ENCODE measurements at regions not wholly inside any gene's neighbourhood (a gene's known extent, or its start where the extent isn't known, plus 50 kb on each side); places are given as distances from the start of the nearest gene placed in this dataset.

DNA sequence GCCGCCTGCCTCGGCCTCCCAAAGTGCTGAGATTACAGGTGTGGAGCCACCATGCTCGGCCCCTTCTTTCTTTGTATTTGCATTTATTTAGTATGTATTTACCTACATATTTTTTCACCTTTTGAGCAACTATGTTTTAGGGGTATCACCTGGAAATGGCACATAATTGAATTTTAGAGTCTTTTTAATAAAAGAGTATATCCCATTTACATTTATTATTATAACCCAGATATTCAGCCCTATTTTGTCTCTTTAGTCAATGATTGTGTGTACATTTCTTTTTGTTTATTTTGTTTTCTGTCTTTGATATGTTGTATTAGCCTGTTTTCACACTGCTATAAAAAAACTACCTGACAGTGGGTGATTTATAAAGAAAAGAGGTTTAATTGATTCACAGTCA is 56.8 kb upstream of the CCND1 start (continued):
- TF ChIP-seq, protein P1, sequence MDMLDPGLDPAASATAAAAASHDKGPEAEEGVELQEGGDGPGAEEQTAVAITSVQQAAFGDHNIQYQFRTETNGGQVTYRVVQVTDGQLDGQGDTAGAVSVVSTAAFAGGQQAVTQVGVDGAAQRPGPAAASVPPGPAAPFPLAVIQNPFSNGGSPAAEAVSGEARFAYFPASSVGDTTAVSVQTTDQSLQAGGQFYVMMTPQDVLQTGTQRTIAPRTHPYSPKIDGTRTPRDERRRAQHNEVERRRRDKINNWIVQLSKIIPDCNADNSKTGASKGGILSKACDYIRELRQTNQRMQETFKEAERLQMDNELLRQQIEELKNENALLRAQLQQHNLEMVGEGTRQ (IDR thresholded peaks at IDR 0.05; ENCODE audit: borderline replicate concordance, low read depth, low read length): no peak
- TF ChIP-seq, protein P2, sequence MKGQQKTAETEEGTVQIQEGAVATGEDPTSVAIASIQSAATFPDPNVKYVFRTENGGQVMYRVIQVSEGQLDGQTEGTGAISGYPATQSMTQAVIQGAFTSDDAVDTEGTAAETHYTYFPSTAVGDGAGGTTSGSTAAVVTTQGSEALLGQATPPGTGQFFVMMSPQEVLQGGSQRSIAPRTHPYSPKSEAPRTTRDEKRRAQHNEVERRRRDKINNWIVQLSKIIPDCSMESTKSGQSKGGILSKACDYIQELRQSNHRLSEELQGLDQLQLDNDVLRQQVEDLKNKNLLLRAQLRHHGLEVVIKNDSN (IDR thresholded peaks at IDR 0.05; ENCODE audit: borderline replicate concordance, low read depth): no peak
- TF ChIP-seq TEAD4 (IDR thresholded peaks at IDR 0.05; ENCODE audit: borderline replicate concordance, insufficient read depth): no peak

DNA sequence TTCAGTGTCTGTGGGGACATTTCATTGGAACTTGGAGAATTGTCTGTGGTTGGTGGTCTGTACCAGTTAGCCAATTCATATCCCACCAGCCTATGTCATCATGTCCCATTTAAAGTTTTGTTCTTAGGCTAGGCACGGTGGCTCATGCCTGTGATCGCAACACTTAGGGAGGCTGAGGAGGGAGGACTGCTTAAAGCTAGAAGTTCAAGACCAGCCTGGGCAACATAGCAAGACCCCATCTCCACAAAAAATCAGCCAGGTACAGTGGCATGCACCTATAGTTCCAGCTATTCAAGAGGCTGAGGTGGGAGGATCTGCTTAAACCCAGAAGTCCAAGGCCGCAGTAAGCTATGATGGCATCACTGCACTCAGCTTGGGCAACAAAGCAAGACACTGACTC is 55.6 kb upstream of the CCND1 start:
- Histone ChIP-seq H4K20me1 (ENCODE audit: insufficient read depth) (no peaks in the 10 kb centered on the region), H3K4me1 (ENCODE audit: control insufficient read depth in 1 of 2, insufficient read depth in 2 of 2, low read depth in 1 of 2, low read length in 1 of 2) (peaks cover 0 to 19% of the 10 kb centered on the region in 2 experiments; a peak in 1 of 4 replicates), H3F3A (replicated peaks; ENCODE audit: insufficient read depth) (peaks cover 26% of the 10 kb centered on the region), H3K4me2 (no peak overlapping the region), H2AFZ (ENCODE audit: low read depth) (no peak overlapping the region), H3K4me3 (ENCODE audit: low read depth in 2 of 2, low read length in 1 of 2) (no peak overlapping the region), H3K79me2 (ENCODE audit: insufficient read depth) (no peaks in the 10 kb centered on the region), H3K36me3 (replicated peaks in 1 of 2; ENCODE audit: control insufficient read depth in 1 of 2, insufficient read depth in 2 of 2, low read length in 1 of 2) (peaks cover 0 to 6% of the 10 kb centered on the region in 2 experiments), H3K9me3 (0 out of 2 replicates have a peak, but pooled peaks cover 3% of the 10 kb centered on the region), H3K9me2 (no peaks in the 10 kb centered on the region), H3K27me3 (ENCODE audit: insufficient read depth) (no peaks in the 10 kb centered on the region), H3K9ac (no peak overlapping the region), H3K27ac (ENCODE audit: low read depth in 2 of 2, low read length in 1 of 2) (no peak overlapping the region)
- TF ChIP-seq, protein P2 (IDR thresholded peaks at IDR 0.05; ENCODE audit: borderline replicate concordance, low read depth): no peak
- TF ChIP-seq, protein P3, sequence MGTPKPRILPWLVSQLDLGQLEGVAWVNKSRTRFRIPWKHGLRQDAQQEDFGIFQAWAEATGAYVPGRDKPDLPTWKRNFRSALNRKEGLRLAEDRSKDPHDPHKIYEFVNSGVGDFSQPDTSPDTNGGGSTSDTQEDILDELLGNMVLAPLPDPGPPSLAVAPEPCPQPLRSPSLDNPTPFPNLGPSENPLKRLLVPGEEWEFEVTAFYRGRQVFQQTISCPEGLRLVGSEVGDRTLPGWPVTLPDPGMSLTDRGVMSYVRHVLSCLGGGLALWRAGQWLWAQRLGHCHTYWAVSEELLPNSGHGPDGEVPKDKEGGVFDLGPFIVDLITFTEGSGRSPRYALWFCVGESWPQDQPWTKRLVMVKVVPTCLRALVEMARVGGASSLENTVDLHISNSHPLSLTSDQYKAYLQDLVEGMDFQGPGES (IDR thresholded peaks at IDR 0.05; ENCODE audit: low read depth, low read length): no peak
- TF ChIP-seq FOXM1 (IDR thresholded peaks at IDR 0.05; ENCODE audit: low read depth) (no peak), RXRA (IDR thresholded peaks at IDR 0.05; ENCODE audit: borderline replicate concordance, low read depth) (no peak), POLR2AphosphoS5 (IDR thresholded peaks at IDR 0.05; ENCODE audit: low read depth, low read length) (no peak), JUND (IDR thresholded peaks at IDR 0.05) (no peak), RAD21 (IDR thresholded peaks at IDR 0.05; ENCODE audit: low read length) (no peak), ELF1 (IDR thresholded peaks at IDR 0.05) (no peak)
- 83% methylated on average over 3 of the region's 3 CpGs for WGBS (ENCODE audit: low lambda C conversion rate)
- ChIA-PET POLR2A (no interaction called here), CTCF (interaction anchor here (1.0 kb wide), 1 partner anchor 21 kb away, joined by 3 read pairs; no protein-coding TSS in a partner anchor)
- no peak for DNase-seq

DNA sequence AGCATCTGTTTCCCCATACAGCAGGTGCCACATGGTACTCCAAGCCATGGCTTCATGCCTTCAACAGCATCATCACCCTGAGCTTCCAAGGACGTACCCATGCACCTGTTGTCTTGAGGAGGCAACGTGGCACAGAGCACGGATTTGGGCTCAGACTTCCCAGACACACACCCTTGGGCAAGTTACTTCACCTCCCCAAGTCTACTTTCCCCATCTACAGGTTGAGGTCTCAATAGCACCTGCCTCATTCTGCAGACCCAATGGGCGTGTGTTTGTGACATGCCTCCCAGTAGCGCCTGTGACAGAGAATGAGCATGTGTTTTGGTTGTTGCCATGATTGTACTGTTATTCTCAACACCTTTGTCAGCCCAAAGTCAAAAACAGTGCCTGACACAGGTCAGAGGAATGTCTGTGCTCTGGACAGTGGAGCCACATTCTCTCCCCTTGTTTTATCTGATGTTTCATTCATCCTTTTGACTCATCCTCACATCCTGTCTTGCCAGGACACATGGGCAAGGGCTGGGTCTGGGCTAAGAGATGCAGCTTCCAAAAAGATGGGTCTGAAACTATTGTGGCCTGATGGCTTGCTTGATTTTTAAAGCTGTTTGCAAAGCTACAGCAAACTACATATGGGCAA is 53.4 kb upstream of the CCND1 start:
- peaks cover 0 to 6% of the 10 kb centered on the region in 2 experiments for H3K36me3 ChIP-seq (replicated peaks in 1 of 2; ENCODE audit: control insufficient read depth in 1 of 2, insufficient read depth in 2 of 2, low read length in 1 of 2)
- DNase-seq: no peak
- H3K9me2 ChIP-seq: no peaks in the 10 kb centered on the region
- H3K79me2 ChIP-seq (ENCODE audit: insufficient read depth): no peaks in the 10 kb centered on the region
- ChIA-PET CTCF (no interaction called here), POLR2A (no interaction called here)
- H3K4me1 ChIP-seq (ENCODE audit: control insufficient read depth in 1 of 2, insufficient read depth in 2 of 2, low read depth in 1 of 2, low read length in 1 of 2): peaks cover 0 to 19% of the 10 kb centered on the region in 2 experiments; a peak in 1 of 4 replicates
- peaks cover 31% of the 10 kb centered on the region for H3F3A ChIP-seq (replicated peaks; ENCODE audit: insufficient read depth)
- peak overlapping the region in 1 of 2 experiments; percentile 13; a peak in 1 of 4 replicates for H3K4me3 ChIP-seq (ENCODE audit: low read depth in 2 of 2, low read length in 1 of 2)
- H3K27ac ChIP-seq (ENCODE audit: low read depth in 2 of 2, low read length in 1 of 2): peak overlapping the region in 1 of 2 experiments; percentile 95; a peak in 2 of 4 replicates
- WGBS (ENCODE audit: low lambda C conversion rate): 71% methylated on average over 5 of the region's 5 CpGs
- H3K27me3 ChIP-seq (ENCODE audit: insufficient read depth): no peaks in the 10 kb centered on the region
- H4K20me1 ChIP-seq (ENCODE audit: insufficient read depth): no peaks in the 10 kb centered on the region
- peak overlapping the region; percentile 75 for H3K9ac ChIP-seq
- peak overlapping the region; percentile 58 for H3K4me2 ChIP-seq
- H2AFZ ChIP-seq (ENCODE audit: low read depth): no peak overlapping the region
- H3K9me3 ChIP-seq: 0 out of 2 replicates have a peak, but pooled peaks cover 3% of the 10 kb centered on the region
- peak in 1 of 2 experiments; percentile 95; a peak in 2 of 4 replicates for TF ChIP-seq EP300 (IDR thresholded peaks at IDR 0.05; ENCODE audit: borderline replicate concordance in 1 of 2, low read depth in 1 of 2, low read length in 1 of 2)
- peak; percentile 16; the same call in 1 of the 2 replicates for TF ChIP-seq YY1 (IDR thresholded peaks at IDR 0.05; ENCODE audit: low read depth)
- TF ChIP-seq, protein P4, sequence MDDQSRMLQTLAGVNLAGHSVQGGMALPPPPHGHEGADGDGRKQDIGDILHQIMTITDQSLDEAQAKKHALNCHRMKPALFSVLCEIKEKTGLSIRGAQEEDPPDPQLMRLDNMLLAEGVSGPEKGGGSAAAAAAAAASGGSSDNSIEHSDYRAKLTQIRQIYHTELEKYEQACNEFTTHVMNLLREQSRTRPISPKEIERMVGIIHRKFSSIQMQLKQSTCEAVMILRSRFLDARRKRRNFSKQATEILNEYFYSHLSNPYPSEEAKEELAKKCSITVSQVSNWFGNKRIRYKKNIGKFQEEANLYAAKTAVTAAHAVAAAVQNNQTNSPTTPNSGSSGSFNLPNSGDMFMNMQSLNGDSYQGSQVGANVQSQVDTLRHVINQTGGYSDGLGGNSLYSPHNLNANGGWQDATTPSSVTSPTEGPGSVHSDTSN (IDR thresholded peaks at IDR 0.05): peak; percentile 82
- TF ChIP-seq RXRA (IDR thresholded peaks at IDR 0.05; ENCODE audit: borderline replicate concordance, low read depth): peak; percentile 80; the same call in 1 of the 2 replicates
- no peak for TF ChIP-seq GABPA (IDR thresholded peaks at IDR 0.05; ENCODE audit: low read depth)
- no peak for TF ChIP-seq SMC3 (IDR thresholded peaks at IDR 0.05; ENCODE audit: low read depth, low read length)
- peak; percentile 95 for TF ChIP-seq FOSL2 (IDR thresholded peaks at IDR 0.05; ENCODE audit: borderline replicate concordance, low read depth)
